ENCODE measurements at regions not wholly inside any gene's neighbourhood (a gene's known extent, or its start where the extent isn't known, plus 50 kb on each side); places are given as distances from the start of the nearest gene placed in this dataset.

- no peak for TF ChIP-seq CTCF (IDR thresholded peaks at IDR 0.05; ENCODE audit: insufficient read depth, low read depth, low read length)
- TF ChIP-seq EZH2 (IDR thresholded peaks at IDR 0.05; ENCODE audit: insufficient read depth, low read length), result no peak
Measured at GRCh38 chr4:181271116-181271640, 972.0 kb upstream of the TENM3 start.
